ENCODE measurements at regions not wholly inside any gene's neighbourhood (a gene's known extent, or its start where the extent isn't known, plus 50 kb on each side); places are given as distances from the start of the nearest gene placed in this dataset.
"Not testable (repeated sequence)": the region's sequence is repeated elsewhere in the genome, so short reads cannot be mapped to it uniquely, and the experiment has no call there.

DNA sequence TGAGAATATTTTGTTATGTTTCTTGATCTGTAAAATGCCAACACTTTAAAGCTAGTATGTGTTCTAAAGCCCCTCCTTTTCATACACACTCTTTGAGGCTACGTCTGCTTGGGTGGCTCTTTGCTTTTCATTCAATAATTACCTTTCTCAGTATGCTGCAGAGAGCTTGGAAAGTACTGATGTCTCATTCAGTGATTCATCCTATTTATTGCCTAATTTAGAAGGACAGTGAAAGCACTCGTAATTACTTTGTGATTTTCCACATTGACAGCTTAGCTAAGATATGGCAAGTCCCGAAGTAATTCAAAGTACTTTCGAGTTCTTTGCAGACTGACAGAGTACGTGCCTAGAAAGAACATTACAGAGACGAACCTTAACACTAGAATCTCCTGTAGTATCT lies 57.2 kb downstream of the BMP15 start:
- Histone ChIP-seq H3K4me1 (replicated peaks in 1 of 2) (no peaks in the 10 kb centered on the region), H3K27ac (no peak overlapping the region), H3K4me3 (no peak overlapping the region)
- ATAC-seq (replicated peaks in 6 of 8) = peak in 6 of 8 experiments; percentile 16 to 84 (median 56)
- in situ Hi-C loops (cut with MboI; ENCODE audit: low pct_unique_long_range_greater_than_20kb in 2 of 9, low sequenced_read_pairs in 9 of 9, unreplicated experiment in 9 of 9) = no loop called here
- 27 to 48% methylated on average over 4 to 5 of the region's 6 CpGs; no CpG with 5 or more reads in 8 of the 10 experiments for WGBS, 10 experiments

DNA sequence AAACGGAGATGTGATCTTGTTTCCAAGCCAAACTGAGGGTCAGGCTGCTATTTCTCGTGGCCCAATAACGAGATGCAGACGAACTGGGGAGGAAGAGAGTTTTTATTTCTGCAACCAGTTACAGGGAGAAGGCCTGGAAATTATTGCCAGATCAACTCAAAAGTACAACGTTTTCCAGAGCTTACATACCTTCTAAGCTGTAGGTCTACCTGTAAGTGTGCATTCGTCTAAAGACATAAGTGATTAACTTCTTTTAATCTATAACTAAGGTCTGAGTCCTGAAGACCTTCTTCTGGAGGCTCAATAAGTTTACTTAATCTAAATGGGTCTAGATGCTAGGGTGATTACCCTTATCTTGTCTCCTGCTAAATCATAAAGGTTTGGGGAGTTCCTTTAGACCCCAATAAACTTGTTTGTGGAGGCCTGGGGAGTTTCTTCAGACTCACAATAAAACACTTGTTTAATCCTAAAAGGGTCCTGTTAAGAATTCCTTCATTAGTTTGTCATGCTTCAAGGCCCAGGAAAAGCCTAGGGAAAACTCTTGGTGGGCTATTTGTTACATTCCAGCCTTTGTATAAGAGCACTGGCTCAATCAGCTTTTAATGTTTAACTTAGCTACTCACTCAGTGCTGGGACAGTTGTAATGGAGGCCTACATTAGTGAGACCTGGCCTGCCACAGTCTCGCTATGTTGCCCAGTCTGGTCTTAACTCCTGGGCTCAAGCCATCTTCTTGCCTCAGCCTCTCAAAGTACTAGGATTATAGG lies 58.5 kb downstream of the BMP15 start:
- in situ Hi-C loops (cut with MboI; ENCODE audit: low pct_unique_long_range_greater_than_20kb in 2 of 9, low sequenced_read_pairs in 9 of 9, unreplicated experiment in 9 of 9); H3K4me3 ChIP-seq; ATAC-seq (replicated peaks in 6 of 8); H3K27ac ChIP-seq; H3K4me1 ChIP-seq (replicated peaks in 1 of 2): not testable (repeated sequence)
- WGBS, 10 experiments = 40 to 60% (median 46%) methylated on average over 1 to 6 of the region's 7 CpGs; no CpG with 5 or more reads in 6 of the 10 experiments

GRCh38 chrX:50971395-50971794 lies 60.9 kb downstream of the BMP15 start:
- in situ Hi-C loops (cut with MboI; ENCODE audit: low pct_unique_long_range_greater_than_20kb in 2 of 9, low sequenced_read_pairs in 9 of 9, unreplicated experiment in 9 of 9) = no loop called here
- no peak overlapping the region for H3K4me3 ChIP-seq
- ATAC-seq (replicated peaks in 6 of 8) = peak in 3 of 8 experiments; percentile 37 to 72 (median 38)
- no peaks in the 10 kb centered on the region for H3K4me1 ChIP-seq (replicated peaks in 1 of 2)
- WGBS, 10 experiments = 20 to 100% (median 59%) methylated on average over 1 to 2 of the region's 2 CpGs; no CpG with 5 or more reads in 6 of the 10 experiments
- H3K27ac ChIP-seq = no peak overlapping the region

- no peak for ATAC-seq (replicated peaks in 6 of 8)
- 58 to 94% (median 77%) methylated on average over 2 to 3 of the region's 3 CpGs; no CpG with 5 or more reads in 6 of the 10 experiments for whole genome bisulfite sequencing, 10 experiments
- in situ Hi-C loops (cut with MboI; ENCODE audit: low pct_unique_long_range_greater_than_20kb in 2 of 9, low sequenced_read_pairs in 9 of 9, unreplicated experiment in 9 of 9) = no loop called here
Measured at GRCh38 chrX:50973199-50973598, 62.7 kb downstream of the BMP15 start.

GRCh38 chrX:50978920-50979682 lies 68.6 kb downstream of the BMP15 start:
- Histone ChIP-seq H3K4me3 (no peak overlapping the region), H3K4me1 (replicated peaks in 1 of 2) (no peaks in the 10 kb centered on the region), H3K27ac (no peak overlapping the region)
- WGBS, 10 experiments = 40 to 100% (median 80%) methylated on average over 1 to 10 of the region's 13 CpGs; no CpG with 5 or more reads in 5 of the 10 experiments
- in situ Hi-C loops (cut with MboI; ENCODE audit: low pct_unique_long_range_greater_than_20kb in 2 of 9, low sequenced_read_pairs in 9 of 9, unreplicated experiment in 9 of 9) = no loop called here
- ATAC-seq (replicated peaks in 6 of 8) = peak in 1 of 8 experiments; percentile 53

More at GRCh38 chrX:50973199-50973598, 62.7 kb downstream of the BMP15 start:
- Histone ChIP-seq H3K4me1 (replicated peaks in 1 of 2) (no peaks in the 10 kb centered on the region), H3K4me3 (no peak overlapping the region), H3K27ac (no peak overlapping the region)

DNA sequence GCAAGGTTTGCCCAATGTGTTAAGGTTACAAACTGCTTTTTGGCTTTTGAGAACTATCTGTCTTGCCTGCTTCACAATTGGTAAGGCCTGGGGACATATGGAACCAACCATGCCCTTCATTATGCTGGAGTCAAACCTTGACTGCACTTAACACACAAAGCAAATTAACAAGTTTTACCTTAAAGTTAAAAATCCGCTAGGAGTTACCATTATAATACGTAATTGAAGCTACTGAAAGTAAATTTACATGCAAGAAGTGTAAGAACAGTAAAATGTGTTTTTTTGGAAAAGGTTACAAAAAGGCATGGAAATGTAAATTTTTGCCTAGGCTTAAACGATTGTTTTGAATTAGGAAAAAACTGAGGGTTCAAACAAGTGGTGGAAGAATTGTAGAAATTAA lies 69.7 kb downstream of the BMP15 start:
- no peak for ATAC-seq (replicated peaks in 6 of 8)
- Histone ChIP-seq H3K27ac (no peak overlapping the region), H3K4me1 (replicated peaks in 1 of 2) (no peaks in the 10 kb centered on the region), H3K4me3 (no peak overlapping the region)
- WGBS, 10 experiments = 5 to 100% (median 41%) methylated on average over 1 to 3 of the region's 3 CpGs; no CpG with 5 or more reads in 4 of the 10 experiments
- in situ Hi-C loops (cut with MboI; ENCODE audit: low pct_unique_long_range_greater_than_20kb in 2 of 9, low sequenced_read_pairs in 9 of 9, unreplicated experiment in 9 of 9) = no loop called here

GRCh38 chrX:50988649-50989048 lies 78.1 kb downstream of the BMP15 start:
- 83% methylated on average over 1 of the region's 2 CpGs; no CpG with 5 or more reads in 9 of the 10 experiments for WGBS, 10 experiments
- H3K4me1 ChIP-seq (replicated peaks in 1 of 2) = no peaks in the 10 kb centered on the region
- in situ Hi-C loops (cut with MboI; ENCODE audit: low pct_unique_long_range_greater_than_20kb in 2 of 9, low sequenced_read_pairs in 9 of 9, unreplicated experiment in 9 of 9) = no loop called here
- no peak overlapping the region for H3K27ac ChIP-seq
- no peak overlapping the region for H3K4me3 ChIP-seq
- peak; percentile 51 to 84 (median 78) for ATAC-seq (replicated peaks in 6 of 8)

- ATAC-seq (replicated peaks in 6 of 8) = peak in 1 of 8 experiments; percentile 25
- Histone ChIP-seq H3K27ac (no peak overlapping the region), H3K4me1 (replicated peaks in 1 of 2) (peaks cover 6% of the 10 kb centered on the region in 2 donors), H3K4me3 (no peak overlapping the region)
- 77 to 100% (median 87%) methylated on average over 1 to 4 of the region's 4 CpGs; no CpG with 5 or more reads in 6 of the 10 experiments for WGBS, 10 experiments
- in situ Hi-C loops (cut with MboI; ENCODE audit: low pct_unique_long_range_greater_than_20kb in 2 of 9, low sequenced_read_pairs in 9 of 9, unreplicated experiment in 9 of 9) = no loop called here
Measured at GRCh38 chrX:50996930-50997329, 86.4 kb downstream of the BMP15 start.

DNA sequence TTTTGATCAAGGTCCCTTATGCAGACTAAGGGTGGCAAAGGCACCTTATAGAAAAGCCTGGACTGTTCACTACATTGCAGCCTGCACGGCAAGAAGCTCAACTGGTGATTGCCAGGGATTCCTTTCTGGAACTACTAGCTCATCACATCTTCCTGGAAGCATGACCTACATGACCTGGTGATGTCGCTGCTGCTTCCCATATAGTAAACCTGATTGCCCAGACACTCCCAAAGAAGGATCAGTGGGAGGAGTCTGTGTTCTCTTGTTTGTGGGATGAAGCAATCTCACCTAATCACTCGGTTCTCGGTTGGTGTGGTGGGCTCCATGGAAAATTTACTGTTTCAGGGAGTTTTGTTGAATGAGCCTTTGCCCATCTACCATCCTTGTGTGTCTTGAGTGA lies 89.8 kb downstream of the BMP15 start:
- peaks cover 13 to 14% of the 10 kb centered on the region in 2 donors for H3K4me1 ChIP-seq (replicated peaks in 1 of 2)
- in situ Hi-C loops (cut with MboI; ENCODE audit: low pct_unique_long_range_greater_than_20kb in 2 of 9, low sequenced_read_pairs in 9 of 9, unreplicated experiment in 9 of 9); H3K27ac ChIP-seq; H3K4me3 ChIP-seq: not testable (repeated sequence)
- ATAC-seq (replicated peaks in 6 of 8) = peak in 6 of 8 experiments; percentile 13 to 58 (median 48)
- 33% methylated on average over 1 of the region's 4 CpGs; no CpG with 5 or more reads in 9 of the 10 experiments for WGBS, 10 experiments

DNA sequence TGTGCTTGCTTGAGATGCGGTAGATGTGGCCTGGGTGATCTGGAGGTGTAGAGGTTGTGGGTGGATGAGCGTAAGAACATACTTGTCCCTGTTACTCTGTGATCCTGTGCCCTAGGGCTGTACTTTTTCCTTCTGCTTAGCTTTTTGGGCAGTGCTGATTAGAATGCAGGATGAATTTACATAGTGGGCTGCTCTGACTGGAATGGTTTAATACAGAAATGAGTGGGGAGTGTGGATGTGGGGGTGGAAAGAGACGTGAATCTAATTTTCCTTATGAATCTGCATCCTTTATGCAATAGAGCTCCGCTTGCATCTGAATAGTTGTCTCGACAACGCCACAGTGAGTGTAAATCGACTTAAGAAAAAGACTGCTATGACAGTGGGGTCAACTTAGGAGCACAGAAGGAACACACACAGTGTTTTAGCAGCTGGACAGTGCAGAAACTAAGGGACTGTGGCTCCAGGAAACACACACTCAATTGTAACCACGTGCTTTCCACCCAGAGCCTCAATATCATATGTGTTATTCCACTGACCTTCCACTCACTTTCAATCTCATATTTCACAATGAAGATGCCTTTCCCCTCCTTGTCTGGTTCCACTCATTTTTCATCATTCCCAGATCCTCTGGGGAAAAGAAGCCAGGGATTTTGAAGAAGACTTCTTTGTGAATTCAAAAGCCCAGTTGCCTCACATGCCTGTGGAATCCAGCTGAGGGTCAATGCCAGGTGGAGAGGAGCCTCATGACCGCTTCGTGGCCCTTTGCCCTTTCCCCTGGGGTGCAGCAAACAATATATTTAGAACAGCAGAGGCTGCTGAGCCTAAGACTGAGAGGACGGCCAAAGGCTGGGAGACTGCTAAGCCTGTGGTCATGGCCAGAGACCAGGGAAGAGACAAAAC lies 91.4 kb downstream of the BMP15 start:
- peak; percentile 28 to 93 (median 74) for ATAC-seq (replicated peaks in 6 of 8)
- in situ Hi-C loops (cut with MboI; ENCODE audit: low pct_unique_long_range_greater_than_20kb in 2 of 9, low sequenced_read_pairs in 9 of 9, unreplicated experiment in 9 of 9); H3K4me3 ChIP-seq: not testable (repeated sequence)
- peaks cover 13 to 14% of the 10 kb centered on the region in 2 donors for H3K4me1 ChIP-seq (replicated peaks in 1 of 2)
- 0 to 20% (median 0%) methylated on average over 1 to 2 of the region's 11 CpGs; no CpG with 5 or more reads in 5 of the 10 experiments for WGBS, 10 experiments
- H3K27ac ChIP-seq = peak overlapping the region; percentile 37 to 67

- in situ Hi-C loops (cut with MboI; ENCODE audit: low pct_unique_long_range_greater_than_20kb in 2 of 9, low sequenced_read_pairs in 9 of 9, unreplicated experiment in 9 of 9) = no loop called here
- no peak for ATAC-seq (replicated peaks in 6 of 8)
- Histone ChIP-seq H3K27ac (no peak overlapping the region), H3K4me3 (no peak overlapping the region), H3K4me1 (replicated peaks in 1 of 2) (peaks cover 13 to 14% of the 10 kb centered on the region in 2 donors)
Measured at GRCh38 chrX:51006064-51006463, 95.5 kb downstream of the BMP15 start.

DNA sequence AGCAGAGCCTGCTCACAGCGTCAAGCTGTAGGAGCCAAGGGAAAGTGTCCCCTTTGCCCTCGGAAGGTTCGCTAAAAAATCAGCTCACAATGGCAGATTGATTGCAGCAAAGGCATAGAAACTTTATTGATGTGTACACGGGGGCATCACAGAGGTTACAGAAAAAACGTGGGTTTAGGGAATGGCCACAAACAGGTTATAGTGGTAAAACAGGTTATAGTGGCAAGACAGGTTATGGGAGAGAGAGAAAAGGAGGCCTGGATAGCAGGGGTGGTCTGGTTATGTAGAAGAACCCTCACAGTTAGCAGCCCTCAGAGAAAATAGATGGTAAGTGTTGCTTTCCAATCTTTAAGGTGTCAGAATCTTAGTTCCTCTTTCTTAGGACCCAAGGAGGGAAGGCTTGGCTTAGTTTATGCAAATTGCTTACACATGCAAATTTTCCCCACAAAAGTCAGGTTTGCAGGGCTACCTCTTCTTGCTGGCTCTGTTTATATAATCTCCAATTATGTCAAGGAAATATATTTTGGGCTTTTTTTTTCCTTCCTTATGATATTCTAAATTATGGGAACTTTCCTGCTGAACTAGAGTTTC lies 113.7 kb downstream of the BMP15 start:
- no peak for ATAC-seq (replicated peaks in 6 of 8)
- WGBS, 10 experiments = 0 to 70% (median 38%) methylated on average over 1 to 2 of the region's 5 CpGs; no CpG with 5 or more reads in 5 of the 10 experiments
- no peak overlapping the region for H3K27ac ChIP-seq
- H3K4me1 ChIP-seq (replicated peaks in 1 of 2) = no peaks in the 10 kb centered on the region
- in situ Hi-C loops (cut with MboI; ENCODE audit: low pct_unique_long_range_greater_than_20kb in 2 of 9, low sequenced_read_pairs in 9 of 9, unreplicated experiment in 9 of 9) = no loop called here
- no peak overlapping the region for H3K4me3 ChIP-seq

Measured in motor neuron (in vitro differentiated cells).